Osteoblast (primary cell): ENCODE measurements at regions not wholly inside any gene's neighbourhood (a gene's known extent, or its start where the extent isn't known, plus 50 kb on each side); places are given as distances from the start of the nearest gene placed in this dataset.
A peak's percentile ranks its signal among the peaks of the same experiment; 100 is the strongest.

Experiments used
- DNase-seq: peaks from one replicate; pipeline ENCODE4 v3.0.0; 2011; ENCODE audit warnings: low spot score, mixed read lengths; ENCODE audit not compliant: insufficient read length; ENCODE audit errors: missing footprints
- H2AFZ ChIP-seq: 2 replicates; pipeline ENCODE4 v1.6.0; 2011; ENCODE audit warnings: mild to moderate bottlenecking, low read length
- H3K27ac ChIP-seq: 2 replicates; pipeline ENCODE4 v1.5.1; 2011; ENCODE audit warnings: mild to moderate bottlenecking, low read depth, low read length, moderate library complexity
- H3K27me3 ChIP-seq: 2 replicates; pipeline ENCODE4 v1.6.0; 2012; ENCODE audit warnings: mild to moderate bottlenecking, control low read depth, inconsistent platforms, low read length, moderate library complexity; ENCODE audit not compliant: insufficient read depth
- H3K36me3 ChIP-seq: 2 replicates; pipeline ENCODE4 v1.5.1; 2011; ENCODE audit warnings: mild to moderate bottlenecking, low read length, control low read depth, moderate library complexity; ENCODE audit not compliant: insufficient read depth
- H3K4me1 ChIP-seq: 2 replicates; pipeline ENCODE4 v1.5.1; 2011; ENCODE audit warnings: mild to moderate bottlenecking, low read length, control low read depth, moderate library complexity; ENCODE audit not compliant: insufficient read depth
- H3K4me2 ChIP-seq: 2 replicates; pipeline ENCODE4 v1.6.0; 2011; ENCODE audit warnings: mild to moderate bottlenecking, low read length; ENCODE audit not compliant: insufficient read depth
- H3K4me3 ChIP-seq: fragments of 200-600 bp; sonication (generic); 3 replicates; pipeline ENCODE4 v1.5.1; 2012; ENCODE audit warnings: mild to moderate bottlenecking, low read length, inconsistent platforms; ENCODE audit not compliant: insufficient read depth
- H3K79me2 ChIP-seq: 2 replicates; pipeline ENCODE4 v1.6.0; 2012; ENCODE audit warnings: mild to moderate bottlenecking, low read length, control low read depth, inconsistent platforms; ENCODE audit not compliant: insufficient read depth
- H3K9me3 ChIP-seq: 2 replicates; pipeline ENCODE4 v1.5.1; 2011; ENCODE audit warnings: low read depth, low read length, control low read depth
- H4K20me1 ChIP-seq: 2 replicates; pipeline ENCODE4 v1.6.0; 2012; ENCODE audit warnings: mild to moderate bottlenecking, low read length, control low read depth; ENCODE audit not compliant: insufficient read depth
- CTCF ChIP-seq: IDR thresholded peaks from 2 replicates; pipeline ENCODE4 v1.5.1; 2011; ENCODE audit warnings: mild to moderate bottlenecking, low read depth, low read length, moderate library complexity; ENCODE audit errors: extremely low read depth

GRCh38 chr4:124053872-124054538, 657.4 kb downstream of the SPRY1 start:
- Histone ChIP-seq H3K36me3 (no peaks in the 10 kb centered on the region), H3K79me2 (no peaks in the 10 kb centered on the region), H4K20me1 (no peaks in the 10 kb centered on the region), H3K4me3 (no peak overlapping the region), H2AFZ (no peak overlapping the region), H3K27ac (no peak overlapping the region), H3K9me3 (no peaks in the 10 kb centered on the region), H3K27me3 (no peaks in the 10 kb centered on the region), H3K4me1 (peaks cover 6% of the 10 kb centered on the region), H3K4me2 (no peak overlapping the region)
- TF ChIP-seq CTCF, result no peak
- no peak for DNase-seq

- Histone ChIP-seq H3K27me3 (no peaks in the 10 kb centered on the region), H3K36me3 (no peaks in the 10 kb centered on the region), H3K27ac (peak overlapping the region; percentile 36), H3K4me2 (no peak overlapping the region), H2AFZ (peak overlapping the region; percentile 35), H4K20me1 (no peaks in the 10 kb centered on the region), H3K79me2 (no peaks in the 10 kb centered on the region), H3K9me3 (no peaks in the 10 kb centered on the region), H3K4me1 (peaks cover 10% of the 10 kb centered on the region), H3K4me3 (no peak overlapping the region)
- DNase-seq, result no peak
- TF ChIP-seq CTCF, result no peak
These were observed 657.2 kb downstream of the ANKRD50 start for GRCh38 chr4:124055336-124055735.

- peaks cover 16% of the 10 kb centered on the region for H3K4me1 ChIP-seq
- peak overlapping the region; percentile 28 for H2AFZ ChIP-seq
These were observed 656.6 kb downstream of the ANKRD50 start for GRCh38 chr4:124055896-124056295.

More at GRCh38 chr4:124055896-124056295, 656.6 kb downstream of the ANKRD50 start:
- Histone ChIP-seq H3K79me2 (no peaks in the 10 kb centered on the region), H4K20me1 (no peaks in the 10 kb centered on the region), H3K4me2 (no peak overlapping the region), H3K27ac (peak overlapping the region; percentile 36), H3K27me3 (no peaks in the 10 kb centered on the region), H3K36me3 (no peaks in the 10 kb centered on the region), H3K9me3 (no peaks in the 10 kb centered on the region), H3K4me3 (no peak overlapping the region)
- no peak for TF ChIP-seq CTCF
- no peak for DNase-seq
